ENCODE measurements at regions not wholly inside any gene's neighbourhood (a gene's known extent, or its start where the extent isn't known, plus 50 kb on each side); places are given as distances from the start of the nearest gene placed in this dataset.
"Not testable (repeated sequence)": the region's sequence is repeated elsewhere in the genome, so short reads cannot be mapped to it uniquely, and the experiment has no call there.

- no peak for DNase-seq
- Mint-ChIP-seq H3K9me3 (peaks cover 0 to 26% (median 12%) of the 10 kb centered on the region in 9 donors), H3K4me1 (no peaks in the 10 kb centered on the region), H3K4me3 (no peak overlapping the region), H3K27me3 (no peaks in the 10 kb centered on the region), H3K36me3 (no peaks in the 10 kb centered on the region), H3K27ac (no peak overlapping the region)
- POLR2A ChIA-PET: no interaction called here
- ATAC-seq: no peak
Measured at GRCh38 chr3:90044084-90044816, 936.8 kb downstream of the EPHA3 start.

- H3K36me3 Mint-ChIP-seq: no peaks in the 10 kb centered on the region
- POLR2A ChIA-PET: no interaction called here
- no peaks in the 10 kb centered on the region for H3K27me3 Mint-ChIP-seq
- peaks cover 2 to 14% (median 4%) of the 10 kb centered on the region in 9 donors for H3K9me3 Mint-ChIP-seq
- no peaks in the 10 kb centered on the region for H3K4me1 Mint-ChIP-seq
- ATAC-seq (no peak), DNase-seq (no peak)
- H3K27ac Mint-ChIP-seq: no peak overlapping the region
- H3K4me3 Mint-ChIP-seq: no peak overlapping the region
Measured at GRCh38 chr3:90052425-90052950, 945.1 kb downstream of the EPHA3 start.

GRCh38 chr3:90054311-90054710 is 946.9 kb downstream of the EPHA3 start:
- POLR2A ChIA-PET: no interaction called here

DNA sequence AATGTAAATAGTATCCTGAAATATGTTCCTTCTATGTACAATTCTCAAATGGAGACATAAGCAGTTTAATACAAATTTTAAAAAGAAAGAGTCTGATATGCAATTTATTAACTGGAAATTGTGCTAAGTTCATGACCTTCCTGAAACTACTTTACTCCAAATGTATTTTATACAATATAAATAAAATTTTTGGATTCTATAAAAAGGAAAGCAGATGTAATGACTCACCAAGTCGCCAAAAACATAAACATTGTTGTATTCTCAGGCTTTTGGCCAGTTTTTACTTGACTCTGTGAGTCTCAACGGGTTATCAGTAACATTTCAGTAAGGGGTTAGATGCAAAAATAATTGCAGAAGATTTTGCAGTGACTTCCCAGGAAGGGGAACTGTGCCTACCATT is 948.2 kb downstream of the EPHA3 start:
- Mint-ChIP-seq H3K4me1 (no peaks in the 10 kb centered on the region), H3K9me3 (peaks cover 0 to 24% (median 4%) of the 10 kb centered on the region in 9 donors), H3K27me3 (no peaks in the 10 kb centered on the region), H3K4me3 (no peak overlapping the region), H3K36me3 (no peaks in the 10 kb centered on the region), H3K27ac (no peak overlapping the region)
- no peak for DNase-seq
- no peak for ATAC-seq
- POLR2A ChIA-PET: no interaction called here

More at GRCh38 chr3:90054311-90054710, 946.9 kb downstream of the EPHA3 start:
- no peak overlapping the region for H3K27ac Mint-ChIP-seq
- DNase-seq (no peak), ATAC-seq (no peak)
- no peaks in the 10 kb centered on the region for H3K36me3 Mint-ChIP-seq
- H3K27me3 Mint-ChIP-seq: no peaks in the 10 kb centered on the region
- H3K4me1 Mint-ChIP-seq: no peaks in the 10 kb centered on the region
- no peak overlapping the region for H3K4me3 Mint-ChIP-seq
- H3K9me3 Mint-ChIP-seq: peaks cover 2 to 24% (median 3%) of the 10 kb centered on the region in 9 donors

GRCh38 chr3:90056281-90057032 is 949.0 kb downstream of the EPHA3 start:
- DNase-seq (no peak), ATAC-seq (no peak)
- Mint-ChIP-seq H3K36me3 (no peaks in the 10 kb centered on the region), H3K4me1 (no peaks in the 10 kb centered on the region), H3K4me3 (no peak overlapping the region), H3K27me3 (no peaks in the 10 kb centered on the region), H3K27ac (no peak overlapping the region), H3K9me3 (peaks cover 0 to 24% (median 4%) of the 10 kb centered on the region in 9 donors)
- POLR2A ChIA-PET: no interaction called here

DNA sequence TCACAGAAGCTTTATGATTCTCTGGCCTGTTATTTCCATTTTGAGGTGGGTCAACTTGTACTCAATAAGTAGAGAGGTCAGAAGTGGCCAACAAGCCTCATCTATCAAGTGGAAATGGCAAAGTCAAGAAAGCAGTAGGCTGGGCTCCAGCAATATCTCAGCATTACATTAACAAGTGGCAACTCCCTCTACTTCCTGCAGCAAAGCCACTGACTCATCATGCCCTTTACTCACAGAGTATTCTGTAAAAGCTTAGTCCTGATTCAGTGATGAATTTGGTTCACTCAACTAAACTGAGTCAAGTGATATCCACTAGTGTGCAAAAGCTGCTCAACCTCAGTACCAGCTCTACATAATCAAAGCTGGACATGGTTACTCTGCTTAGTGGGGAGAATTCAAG is 954.6 kb downstream of the EPHA3 start:
- no peak for ATAC-seq
- Mint-ChIP-seq H3K4me1 (no peaks in the 10 kb centered on the region), H3K27me3 (no peaks in the 10 kb centered on the region), H3K36me3 (peaks cover 0 to 5% (median 0%) of the 10 kb centered on the region in 3 donors), H3K4me3 (no peak overlapping the region), H3K27ac (no peak overlapping the region), H3K9me3 (peaks cover 2 to 21% (median 11%) of the 10 kb centered on the region in 9 donors)
- no peak for DNase-seq
- POLR2A ChIA-PET: no interaction called here

DNA sequence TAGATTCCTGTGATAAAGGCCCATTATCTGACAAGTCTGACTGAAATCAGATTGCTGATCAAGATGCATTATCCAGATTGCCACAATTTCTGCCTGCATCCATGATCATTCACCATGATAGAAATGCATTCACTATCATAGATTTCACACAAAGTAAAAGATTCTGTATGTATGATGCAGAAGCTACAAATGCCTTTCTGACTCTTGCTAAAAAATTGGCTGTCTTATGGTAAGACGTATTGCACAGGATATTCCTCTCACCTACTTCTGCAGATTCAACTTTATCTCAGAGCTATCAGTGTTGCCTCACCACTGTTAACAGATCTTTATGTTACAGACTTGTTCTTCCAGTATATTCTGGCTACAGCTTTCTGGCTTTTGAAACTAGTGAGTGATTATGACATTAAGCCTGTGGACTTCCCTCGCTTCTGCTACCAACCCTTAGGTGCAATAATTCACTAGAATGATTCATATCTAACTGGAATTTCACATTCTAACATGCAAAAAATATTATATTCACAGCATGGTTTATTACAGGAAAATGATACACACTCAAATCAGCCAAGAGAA is 955.3 kb downstream of the EPHA3 start:
- POLR2A ChIA-PET: no interaction called here
- ATAC-seq (no peak), DNase-seq (no peak)
- Mint-ChIP-seq H3K36me3 (peaks cover 0 to 5% (median 0%) of the 10 kb centered on the region in 3 donors), H3K4me1 (no peaks in the 10 kb centered on the region), H3K4me3 (no peak overlapping the region), H3K9me3 (peaks cover 2 to 21% (median 11%) of the 10 kb centered on the region in 9 donors), H3K27me3 (no peaks in the 10 kb centered on the region), H3K27ac (no peak overlapping the region)

- Mint-ChIP-seq H3K4me1 (no peaks in the 10 kb centered on the region), H3K27me3 (no peaks in the 10 kb centered on the region), H3K9me3 (peaks cover 0 to 32% (median 10%) of the 10 kb centered on the region in 9 donors), H3K36me3 (peaks cover 0 to 5% (median 2%) of the 10 kb centered on the region in 3 donors), H3K27ac (no peak overlapping the region), H3K4me3 (no peak overlapping the region)
- no peak for ATAC-seq
- no peak for DNase-seq
- POLR2A ChIA-PET: no interaction called here
Measured at GRCh38 chr3:90068783-90069182, 961.4 kb downstream of the EPHA3 start.

GRCh38 chr3:90069748-90070147 is 962.3 kb downstream of the EPHA3 start:
- peaks cover 0 to 2% (median 0%) of the 10 kb centered on the region in 3 donors for H3K36me3 Mint-ChIP-seq
- no peak overlapping the region for H3K27ac Mint-ChIP-seq
- DNase-seq (no peak), ATAC-seq (no peak)
- H3K4me1 Mint-ChIP-seq: no peaks in the 10 kb centered on the region
- no peak overlapping the region for H3K4me3 Mint-ChIP-seq
- peaks cover 0 to 32% (median 10%) of the 10 kb centered on the region in 9 donors for H3K9me3 Mint-ChIP-seq
- no peaks in the 10 kb centered on the region for H3K27me3 Mint-ChIP-seq
- POLR2A ChIA-PET: no interaction called here

DNA sequence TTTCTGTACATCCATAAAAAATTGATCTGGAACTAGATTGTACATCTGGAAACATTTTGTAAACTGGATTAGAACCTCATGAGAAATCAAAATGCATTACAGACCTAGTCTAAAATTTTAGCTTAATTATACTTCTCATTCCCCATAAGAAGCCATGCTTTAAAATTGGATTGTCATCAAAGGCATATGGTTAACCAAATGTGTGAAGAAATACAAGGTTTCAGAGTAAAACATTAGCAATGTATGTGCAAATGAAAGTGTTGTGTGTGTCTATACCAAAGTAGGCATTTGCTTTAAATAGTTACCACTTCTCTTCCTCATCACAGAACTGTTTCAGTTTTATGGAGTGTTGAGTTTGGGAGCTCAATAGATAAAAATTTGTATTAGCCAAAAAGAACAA is 968.7 kb downstream of the EPHA3 start:
- H3K27ac Mint-ChIP-seq: no peak overlapping the region
- POLR2A ChIA-PET: no interaction called here
- H3K36me3 Mint-ChIP-seq: peaks cover 0 to 2% (median 0%) of the 10 kb centered on the region in 3 donors
- no peaks in the 10 kb centered on the region for H3K4me1 Mint-ChIP-seq
- DNase-seq: no peak
- no peak for ATAC-seq
- H3K9me3 Mint-ChIP-seq: peaks cover 0 to 33% (median 6%) of the 10 kb centered on the region in 9 donors
- no peak overlapping the region for H3K4me3 Mint-ChIP-seq
- no peaks in the 10 kb centered on the region for H3K27me3 Mint-ChIP-seq

- Mint-ChIP-seq H3K27me3 (no peaks in the 10 kb centered on the region), H3K36me3 (no peaks in the 10 kb centered on the region), H3K4me3 (no peak overlapping the region), H3K4me1 (no peaks in the 10 kb centered on the region), H3K27ac (no peak overlapping the region), H3K9me3 (peaks cover 0 to 11% (median 0%) of the 10 kb centered on the region in 9 donors)
- POLR2A ChIA-PET: no interaction called here
- DNase-seq (no peak), ATAC-seq (no peak)
Measured at GRCh38 chr3:90080988-90081387, 973.6 kb downstream of the EPHA3 start.

DNA sequence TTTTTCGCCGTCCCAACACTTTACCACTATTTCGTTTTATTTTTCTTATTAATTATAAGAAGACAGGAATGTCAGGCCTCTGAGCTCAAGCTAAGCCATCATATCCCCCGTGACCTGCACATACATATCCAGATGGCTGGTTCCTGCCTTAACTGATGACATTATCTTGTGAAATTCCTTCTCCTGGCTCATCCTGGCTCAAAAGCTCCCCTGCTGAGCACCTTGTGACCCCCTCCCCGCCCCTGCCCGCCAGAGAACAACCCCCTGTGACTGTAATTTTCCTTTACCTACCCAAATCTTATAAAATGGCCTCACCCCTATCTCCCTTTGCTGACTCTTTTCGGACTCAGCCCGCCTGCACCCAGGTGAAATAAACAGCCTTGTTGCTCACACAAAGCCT is 978.9 kb downstream of the EPHA3 start:
- DNase-seq, H3K27me3 Mint-ChIP-seq, H3K36me3 Mint-ChIP-seq, H3K4me3 Mint-ChIP-seq, POLR2A ChIA-PET, H3K9me3 Mint-ChIP-seq, H3K4me1 Mint-ChIP-seq, ATAC-seq: not testable (repeated sequence)
- H3K27ac Mint-ChIP-seq: peak overlapping the region in 1 of 10 donors; percentile 38

DNA sequence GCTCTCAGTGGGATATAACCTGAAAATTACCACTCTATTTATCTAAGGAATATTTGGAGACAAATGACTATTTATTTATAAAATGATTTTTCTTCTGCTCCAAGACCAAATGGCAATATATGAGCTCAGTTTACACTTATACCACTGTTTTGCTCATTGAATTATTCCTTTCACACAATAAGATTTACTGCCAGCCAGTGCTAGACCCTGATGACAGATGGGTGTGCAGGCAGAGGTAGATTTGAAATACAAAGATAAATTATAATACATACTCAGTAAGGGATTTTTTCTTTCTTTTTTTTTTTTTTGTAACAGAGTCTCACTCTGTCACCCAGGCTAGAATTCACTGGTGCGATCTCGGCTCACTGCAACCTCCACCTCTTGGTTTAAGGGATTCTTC is 980.3 kb downstream of the EPHA3 start:
- Mint-ChIP-seq H3K4me1 (no peaks in the 10 kb centered on the region), H3K9me3 (peaks cover 0 to 4% (median 0%) of the 10 kb centered on the region in 9 donors), H3K27me3 (no peaks in the 10 kb centered on the region), H3K4me3 (no peak overlapping the region), H3K36me3 (no peaks in the 10 kb centered on the region), H3K27ac (no peak overlapping the region)
- ATAC-seq (no peak), DNase-seq (no peak)
- POLR2A ChIA-PET: no interaction called here
